HG03460 (cell line): ENCODE measurements at regions not wholly inside any gene's neighbourhood (a gene's known extent, or its start where the extent isn't known, plus 50 kb on each side); places are given as distances from the start of the nearest gene placed in this dataset.
"Not testable (repeated sequence)": the region's sequence is repeated elsewhere in the genome, so short reads cannot be mapped to it uniquely, and the experiment has no call there.

ENCODE experiments used
- ATAC-seq: cut with Tn5 transposase; IDR thresholded peaks from one replicate; pipeline ENCODE4 v1.9.1; 2021; ENCODE audit not compliant: unreplicated experiment

DNA sequence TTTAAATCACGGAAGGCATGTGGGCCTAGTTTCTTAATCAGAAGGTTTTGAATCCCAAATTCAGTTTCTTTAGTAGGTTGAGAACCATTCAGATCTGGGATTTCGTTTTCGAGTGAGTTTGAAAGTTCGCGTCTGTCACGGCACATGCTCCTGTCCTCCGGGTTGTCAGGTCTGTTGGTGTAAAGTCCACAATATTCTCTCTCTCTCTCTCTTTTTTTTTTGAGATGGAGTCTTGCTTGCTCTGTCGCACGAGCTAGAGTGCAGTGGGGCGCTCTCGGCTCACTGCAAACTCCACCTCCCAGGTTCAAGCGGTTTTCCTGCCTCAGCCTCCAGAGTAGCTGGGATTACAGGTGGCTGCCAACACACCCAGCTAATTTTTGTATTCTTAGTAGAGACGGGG, 4390.6 kb upstream of the TPTE start:
- not testable (repeated sequence) for ATAC-seq

DNA sequence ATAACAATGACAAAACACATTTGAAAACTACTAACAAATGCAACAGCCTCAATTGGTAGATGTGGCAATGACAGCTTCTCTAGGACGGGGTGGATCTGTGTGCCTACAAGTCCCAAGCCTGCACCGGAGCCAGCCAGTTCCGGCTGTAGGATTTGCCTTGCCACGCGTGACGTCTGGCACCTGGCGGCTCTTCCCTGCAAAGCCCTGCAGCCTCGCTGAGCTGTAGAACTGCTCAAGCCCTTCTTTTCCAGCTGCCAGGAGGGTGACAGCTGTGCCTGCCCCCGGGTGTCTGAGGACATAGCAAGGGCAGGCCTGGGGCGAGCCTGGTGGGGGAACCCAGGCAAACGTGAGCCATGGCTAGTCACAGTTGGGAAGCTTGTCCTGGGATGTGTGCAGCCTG, 4388.0 kb upstream of the TPTE start:
- ATAC-seq = not testable (repeated sequence)

DNA sequence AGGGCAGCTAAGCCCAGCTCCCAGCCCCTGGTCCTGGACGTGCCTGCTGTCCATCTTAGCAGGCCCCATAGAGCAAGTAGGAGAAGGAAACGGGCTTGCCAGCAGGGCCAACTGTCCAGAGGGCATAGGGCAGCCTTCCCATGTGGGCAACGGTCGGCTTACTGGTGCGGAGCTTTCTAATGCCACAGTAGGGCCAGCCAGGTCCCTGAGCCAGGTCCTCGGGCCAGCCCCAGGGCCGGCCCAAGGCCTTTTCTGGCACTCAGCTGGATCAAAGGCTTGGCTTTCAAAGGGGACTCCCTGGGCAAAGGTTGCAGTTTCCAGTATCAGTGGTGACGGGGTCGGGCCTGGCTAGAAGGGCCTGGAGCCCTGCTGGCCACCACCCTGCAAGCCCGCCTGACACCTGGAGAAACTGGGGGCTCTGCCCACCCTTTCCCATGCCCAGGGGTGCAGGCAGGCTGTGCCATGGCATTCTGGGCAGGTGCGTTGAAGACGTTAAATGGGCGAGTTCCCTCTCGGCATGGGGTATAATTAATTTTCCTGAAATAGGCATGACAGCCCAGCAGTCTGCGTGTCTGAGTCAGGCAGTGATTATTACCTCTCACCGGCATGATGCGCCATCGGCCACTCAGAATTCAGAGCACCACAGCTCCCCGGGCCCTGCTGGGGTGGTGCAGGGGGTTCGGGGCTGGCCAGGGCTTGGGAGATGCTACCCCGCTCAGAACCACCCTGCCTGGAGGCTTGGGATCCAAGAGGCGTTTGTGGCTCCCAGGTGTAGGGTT, 4387.3 kb upstream of the TPTE start:
- not testable (repeated sequence) for ATAC-seq

DNA sequence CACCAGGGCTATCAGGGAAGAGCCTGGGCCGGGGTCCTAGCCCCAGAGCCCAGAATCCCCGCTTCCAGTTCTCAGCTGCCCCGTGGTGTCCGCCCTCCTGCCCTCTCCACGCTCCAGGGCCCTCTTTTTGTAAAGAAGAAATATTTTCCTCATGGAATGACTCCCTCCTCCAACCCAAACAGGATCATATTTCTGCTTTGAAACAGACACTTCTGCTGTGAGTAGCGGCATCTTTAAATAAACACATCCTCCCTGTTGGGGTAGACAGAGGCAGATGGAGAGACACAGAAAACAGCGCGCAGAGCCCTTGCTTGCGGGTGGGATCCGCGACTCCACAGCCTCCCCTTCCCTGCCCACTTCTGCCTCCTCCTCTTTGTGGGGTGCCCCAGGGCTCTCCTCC, 4384.7 kb upstream of the TPTE start:
- not testable (repeated sequence) for ATAC-seq

DNA sequence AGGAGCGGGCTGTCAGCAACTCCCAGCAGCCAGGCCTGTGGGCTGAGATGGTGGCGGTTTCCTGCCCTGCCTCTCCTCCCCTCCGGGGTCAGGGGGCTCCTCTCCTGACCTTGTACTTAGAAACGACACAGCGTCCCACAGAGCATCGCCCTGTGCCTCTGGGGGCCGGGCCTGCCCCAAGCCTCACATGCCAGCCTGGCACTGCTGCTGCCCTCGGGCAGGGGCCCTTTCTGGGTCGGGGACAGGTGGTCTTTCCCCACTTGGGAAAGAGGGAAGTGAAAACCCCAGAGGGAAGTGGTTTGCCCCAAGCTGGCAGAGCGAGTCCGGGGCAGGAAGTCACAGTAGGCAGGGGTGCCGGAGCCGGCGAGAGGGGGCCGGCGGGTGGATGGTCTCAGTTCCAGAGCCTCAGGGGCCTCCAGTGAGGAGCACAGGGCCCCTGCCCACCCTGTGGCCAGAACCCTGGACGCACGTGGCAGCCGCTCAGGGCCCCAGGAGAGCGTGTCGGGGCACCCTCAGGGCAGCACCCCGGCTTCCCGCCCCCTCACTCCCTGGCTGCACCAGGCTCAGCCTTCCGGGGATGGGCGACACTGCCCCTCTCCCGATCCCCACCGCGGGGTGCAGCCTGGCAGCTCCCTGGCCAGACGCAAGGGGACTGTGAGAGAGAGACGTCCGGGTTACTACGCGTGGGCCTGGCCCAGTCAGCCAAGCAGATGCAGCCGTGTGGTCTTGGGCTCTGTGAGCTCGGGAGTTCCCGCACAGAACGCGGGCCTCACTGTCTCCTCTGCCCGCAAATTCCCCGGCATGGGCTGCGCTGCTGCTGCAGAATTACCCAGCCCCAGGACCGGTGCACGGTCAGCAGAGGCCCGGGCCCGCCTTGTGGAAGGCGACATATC, 4382.9 kb upstream of the TPTE start:
- ATAC-seq = not testable (repeated sequence)

DNA sequence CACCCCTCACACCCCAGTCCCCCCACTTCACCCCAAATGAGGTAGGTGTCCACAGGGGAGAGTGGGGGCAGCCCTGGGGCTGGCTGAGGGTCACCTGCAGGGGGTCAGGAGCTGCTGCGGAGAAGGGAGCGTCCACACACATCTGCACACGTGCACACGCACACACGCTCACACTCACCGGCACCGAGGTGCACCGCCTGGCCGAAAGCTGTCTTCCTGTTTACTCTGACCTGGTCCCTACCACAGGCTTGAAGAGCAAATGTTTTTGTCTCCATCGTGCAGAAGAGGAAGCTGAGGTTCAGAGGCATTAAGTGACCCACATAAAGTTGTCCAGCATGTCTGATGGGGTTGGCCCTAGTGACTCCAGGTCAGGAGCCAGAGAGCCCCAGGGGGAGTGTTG, 4382.1 kb upstream of the TPTE start:
- ATAC-seq = not testable (repeated sequence)

DNA sequence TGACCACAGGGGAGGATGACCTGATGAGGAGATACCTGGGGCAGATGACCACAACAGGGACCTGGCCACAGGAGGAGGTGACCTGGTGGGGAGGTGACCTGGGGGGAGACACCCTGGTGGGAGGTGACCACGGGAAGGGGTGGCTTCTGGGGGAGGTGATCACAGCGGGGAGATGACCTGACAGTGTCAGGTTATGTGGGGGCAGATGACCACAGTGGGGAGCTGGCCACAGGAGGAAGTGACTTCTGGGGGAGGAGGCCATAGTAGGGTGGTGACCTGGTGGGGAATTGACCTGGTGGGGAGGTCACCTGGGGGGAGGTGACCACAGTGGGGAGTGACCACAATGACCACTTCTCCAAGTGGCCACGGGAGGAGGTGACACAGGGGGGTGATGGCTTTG, 4381.5 kb upstream of the TPTE start:
- ATAC-seq = not testable (repeated sequence)

DNA sequence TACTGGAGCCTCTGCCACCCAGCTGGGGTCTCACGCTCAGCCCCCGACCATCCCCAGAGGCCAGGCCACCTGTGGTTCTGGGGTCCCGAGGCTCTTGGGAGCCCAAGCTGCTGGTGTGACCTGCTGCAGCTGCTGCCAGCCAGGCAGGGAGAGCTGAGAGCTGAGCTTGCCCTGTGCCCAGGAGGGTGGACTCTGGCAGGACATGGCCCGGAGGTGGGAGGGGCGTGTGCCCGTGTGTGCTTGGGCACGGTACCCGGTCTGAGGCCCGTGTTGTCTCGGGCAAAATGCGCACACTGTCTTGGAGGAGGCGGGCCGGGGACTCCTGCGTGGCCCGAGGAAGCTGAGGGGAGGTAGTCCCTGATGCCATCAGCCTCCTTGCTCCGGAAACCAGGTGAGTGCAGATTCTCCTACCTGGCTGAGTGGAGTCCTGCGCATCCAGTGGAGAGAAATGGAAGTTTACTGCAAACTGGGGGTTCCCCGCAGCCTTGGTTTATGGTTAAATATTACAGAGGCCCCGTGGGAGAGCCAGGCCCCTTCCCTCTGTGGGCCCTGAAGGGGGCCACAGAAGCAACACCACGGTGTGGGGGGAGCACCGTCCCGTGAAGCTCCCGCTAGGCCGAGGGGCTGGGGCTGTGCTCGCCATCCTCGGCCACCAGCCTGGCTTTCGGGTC, 4380.8 kb upstream of the TPTE start:
- not testable (repeated sequence) for ATAC-seq

DNA sequence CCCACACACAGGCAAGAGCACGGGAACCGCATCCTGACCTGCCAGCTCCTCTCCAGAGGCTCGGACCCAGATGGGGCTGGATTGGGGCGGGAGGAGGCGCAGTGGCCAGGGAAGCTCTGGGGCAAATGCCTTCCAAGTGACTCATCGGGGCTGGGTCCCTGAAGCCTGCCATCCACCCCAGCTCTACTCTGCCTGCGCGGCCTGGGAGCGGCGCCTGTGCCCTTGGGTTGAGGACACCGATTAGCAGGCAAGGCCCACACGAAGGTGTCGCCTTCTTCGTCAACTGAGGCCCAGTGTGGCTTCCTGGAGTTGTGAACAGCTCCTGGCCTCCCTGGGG, 4380.3 kb upstream of the TPTE start:
- ATAC-seq = not testable (repeated sequence)

DNA sequence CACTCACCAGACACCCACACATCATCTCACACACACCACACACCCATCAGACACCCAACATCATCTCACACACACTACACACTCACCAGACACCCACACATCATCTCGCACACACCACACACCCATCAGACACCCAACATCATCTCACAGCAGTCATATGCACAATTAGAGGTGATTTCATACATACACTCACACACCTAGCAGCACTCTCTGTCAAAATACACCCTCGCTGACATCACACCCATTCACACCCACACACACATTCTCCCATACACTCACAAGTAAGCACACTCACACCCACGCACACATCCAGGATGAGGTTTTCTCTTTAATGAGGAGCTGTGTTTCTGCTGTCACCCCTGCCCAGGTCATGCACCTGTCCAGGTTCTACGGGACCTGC, 4368.2 kb upstream of the TPTE start:
- not testable (repeated sequence) for ATAC-seq

DNA sequence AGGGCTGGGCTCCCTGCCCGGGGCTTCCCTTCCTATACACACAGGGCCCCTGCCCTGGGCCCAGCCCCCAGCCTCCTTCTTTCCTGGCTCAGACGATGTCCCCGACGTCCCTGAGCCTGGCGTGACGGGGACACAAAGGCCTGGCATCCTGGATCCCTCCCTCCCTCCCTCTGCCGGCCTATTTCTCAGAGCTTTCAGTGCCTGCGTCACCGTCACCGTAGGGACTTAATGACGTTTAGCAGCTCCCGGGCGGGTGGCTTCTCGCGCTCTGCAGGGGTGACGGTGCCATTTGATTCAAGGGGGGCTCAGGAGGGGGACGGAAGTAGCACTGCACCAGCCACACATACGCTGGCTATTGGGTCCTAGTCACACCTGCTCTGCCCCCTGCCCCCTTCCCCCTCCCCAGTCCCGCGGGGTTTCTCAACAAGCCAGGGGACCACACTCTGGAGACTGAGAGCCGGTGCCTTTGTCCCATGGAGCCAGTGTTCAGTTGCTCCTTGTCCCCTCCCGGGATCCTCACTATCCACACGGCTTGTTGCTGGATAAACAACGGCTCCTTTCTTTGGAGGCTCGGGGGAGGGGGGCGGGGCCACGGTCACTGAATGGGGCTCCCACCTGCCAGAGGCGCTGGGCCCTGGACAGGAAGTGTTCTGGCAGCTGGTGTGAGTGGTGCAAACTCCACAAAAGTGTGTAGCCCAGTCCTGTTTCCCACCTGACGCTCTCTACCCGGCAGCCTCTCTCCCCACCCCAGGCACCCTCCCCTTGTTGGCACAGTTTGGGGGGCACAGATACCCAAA, 4366.7 kb upstream of the TPTE start:
- not testable (repeated sequence) for ATAC-seq

DNA sequence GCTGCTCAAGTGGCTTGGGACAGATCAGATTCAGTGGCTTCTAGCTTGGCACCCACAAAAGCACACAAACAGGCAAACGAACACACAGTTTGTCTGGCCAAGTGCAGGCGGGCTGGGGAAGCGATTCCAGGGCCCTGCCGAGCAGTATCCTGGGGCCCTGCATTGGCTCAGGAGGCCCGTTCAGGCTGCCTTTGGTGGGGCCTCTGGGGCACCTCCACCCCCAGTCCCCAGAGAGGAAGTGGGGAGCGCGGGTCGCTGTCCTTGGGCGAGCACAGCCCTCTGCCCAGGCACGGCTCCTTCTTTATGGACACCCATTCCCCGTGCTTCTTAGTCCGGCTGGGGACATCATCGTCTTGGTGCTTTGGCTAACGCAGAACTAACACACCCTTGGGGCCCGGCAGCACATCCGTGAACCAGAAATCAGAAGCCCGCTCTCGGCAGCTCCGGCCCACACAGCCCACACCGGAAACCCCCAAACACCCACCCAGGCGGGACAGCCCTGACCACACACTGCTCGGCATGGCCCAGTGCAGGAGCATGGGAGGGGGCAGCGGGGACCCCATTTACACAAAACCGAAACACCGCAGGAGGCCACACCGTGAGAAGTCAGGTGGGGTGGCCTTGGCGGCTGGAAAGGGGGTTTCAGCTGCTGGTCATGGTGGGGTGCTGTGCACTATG, 4364.5 kb upstream of the TPTE start:
- not testable (repeated sequence) for ATAC-seq

DNA sequence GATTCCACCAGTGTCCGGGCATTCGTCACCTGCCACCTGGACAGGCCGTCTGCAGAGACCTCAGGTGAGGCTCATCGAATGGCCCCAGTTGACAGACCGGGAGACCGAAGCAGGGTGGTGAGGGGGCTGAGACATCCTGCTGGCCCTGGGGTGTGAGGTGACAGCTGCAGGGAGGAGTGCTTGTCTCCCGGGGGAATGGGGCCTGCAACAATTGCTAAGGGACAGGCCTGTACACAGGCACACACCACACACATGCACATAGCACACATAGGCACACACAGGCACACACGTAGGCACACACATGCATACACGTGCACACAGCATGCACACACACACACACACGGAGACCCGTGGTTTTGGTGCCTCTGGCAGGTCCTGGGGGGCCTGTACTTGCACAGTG, 4363.9 kb upstream of the TPTE start:
- ATAC-seq = not testable (repeated sequence)

DNA sequence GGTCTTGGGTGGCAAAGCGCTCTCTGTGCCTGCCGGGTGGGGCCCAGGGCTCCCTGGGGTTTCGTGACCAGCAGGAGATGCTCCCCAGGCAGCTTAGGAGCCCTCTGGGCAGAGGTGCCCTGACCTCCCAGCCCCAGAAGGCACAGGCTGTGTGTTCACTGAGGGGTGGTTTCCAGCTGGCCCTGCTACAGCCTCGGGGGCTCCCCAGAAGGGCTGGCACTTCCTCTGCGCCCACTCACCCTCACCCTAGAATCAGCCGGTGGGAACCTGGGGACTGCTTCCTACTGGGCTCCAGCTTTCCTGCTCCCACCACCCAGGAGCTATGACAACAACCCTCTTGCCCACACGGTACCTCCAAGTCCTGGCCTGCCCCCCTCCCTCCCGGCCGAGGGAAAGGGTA, 4363.2 kb upstream of the TPTE start:
- ATAC-seq = not testable (repeated sequence)
